ENCODE measurements at regions not wholly inside any gene's neighbourhood (a gene's known extent, or its start where the extent isn't known, plus 50 kb on each side); places are given as distances from the start of the nearest gene placed in this dataset.
A peak's percentile ranks its signal among the peaks of the same experiment; 100 is the strongest.

DNA sequence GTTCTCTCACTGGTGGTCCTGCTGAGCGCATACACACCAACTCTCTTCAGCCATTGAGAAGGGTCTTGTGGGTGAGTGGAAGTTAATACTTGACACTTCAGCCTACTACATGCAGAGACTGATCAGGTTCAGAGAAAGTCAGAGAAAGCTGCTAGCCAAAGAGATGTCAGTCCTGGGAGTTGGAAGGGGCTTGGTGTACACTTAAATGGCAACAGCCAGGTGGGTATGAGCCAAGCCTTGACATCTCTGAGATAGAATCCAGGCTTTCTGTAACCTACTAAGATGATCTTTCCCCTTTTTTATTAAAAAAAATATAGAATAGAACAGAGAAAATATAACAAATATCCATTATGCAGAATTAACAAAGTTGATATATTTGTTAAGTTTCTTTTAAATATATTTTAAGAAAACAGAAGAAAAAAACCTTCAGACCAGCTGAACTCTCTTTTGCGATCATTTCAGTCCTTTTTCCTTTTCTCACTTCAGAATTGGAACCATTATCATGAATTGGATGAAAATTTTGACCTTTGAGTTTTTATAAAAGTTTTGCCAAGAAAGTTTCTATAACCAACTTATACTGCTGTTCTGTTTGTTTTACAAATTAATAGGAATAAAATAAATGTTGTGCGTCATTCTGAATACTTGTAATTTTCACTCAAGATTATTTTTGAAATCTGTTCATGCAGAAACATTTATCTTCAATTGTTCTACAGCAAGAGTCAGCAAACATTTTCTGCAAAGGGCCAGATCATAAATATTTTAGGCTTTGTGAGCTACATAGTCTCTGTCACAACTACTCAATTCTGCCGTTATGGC lies 153.0 kb downstream of the RFC3 start:
- DNase-seq, result no peak
- Histone ChIP-seq H3K9me3 (replicated peaks) (0 out of 2 replicates have a peak, but pooled peaks cover 3% of the 10 kb centered on the region), H3K4me3 (no peak overlapping the region), H3K4me1 (no peaks in the 10 kb centered on the region), H3K27ac (no peak overlapping the region), H3K36me3 (no peaks in the 10 kb centered on the region), H3K27me3 (no peaks in the 10 kb centered on the region)

DNA sequence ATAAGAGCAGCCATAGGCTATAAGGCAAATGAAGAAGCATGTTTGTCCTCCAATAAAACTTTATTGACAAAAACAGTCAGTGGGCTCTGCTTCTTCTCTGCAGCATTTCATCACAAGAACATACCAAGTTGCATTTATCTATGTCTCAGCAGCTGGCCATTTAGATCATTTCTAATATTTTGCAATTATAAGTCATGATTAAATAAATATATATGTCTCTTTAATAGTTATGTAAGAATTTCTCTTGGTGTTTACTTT lies 153.5 kb downstream of the RFC3 start:
- Histone ChIP-seq H3K36me3 (no peaks in the 10 kb centered on the region), H3K4me1 (no peaks in the 10 kb centered on the region), H3K27me3 (no peaks in the 10 kb centered on the region), H3K4me3 (no peak overlapping the region), H3K27ac (no peak overlapping the region), H3K9me3 (replicated peaks) (0 out of 2 replicates have a peak, but pooled peaks cover 3% of the 10 kb centered on the region)
- DNase-seq, result no peak

- Histone ChIP-seq H3K27ac (no peak overlapping the region), H3K4me1 (no peaks in the 10 kb centered on the region), H3K36me3 (no peaks in the 10 kb centered on the region), H3K27me3 (no peaks in the 10 kb centered on the region), H3K9me3 (replicated peaks) (0 out of 2 replicates have a peak, but pooled peaks cover 3% of the 10 kb centered on the region), H3K4me3 (no peak overlapping the region)
- DNase-seq, result no peak
These were observed 155.2 kb downstream of the RFC3 start for GRCh38 chr13:33973194-33973593.

GRCh38 chr13:33976965-33977364 lies 159.0 kb downstream of the RFC3 start:
- no peak overlapping the region for H3K27ac ChIP-seq
- H3K4me3 ChIP-seq, result no peak overlapping the region
- H3K27me3 ChIP-seq, result no peaks in the 10 kb centered on the region
- DNase-seq, result no peak
- no peaks in the 10 kb centered on the region for H3K4me1 ChIP-seq
- no peaks in the 10 kb centered on the region for H3K36me3 ChIP-seq
- no peaks in the 10 kb centered on the region for H3K9me3 ChIP-seq (replicated peaks)

- no peaks in the 10 kb centered on the region; the same call in 1 of the 2 replicates for H3K36me3 ChIP-seq
- no peak for DNase-seq
These were observed 160.7 kb downstream of the RFC3 start for GRCh38 chr13:33978653-33979052.

GRCh38 chr13:33992881-33993336 lies 175.0 kb downstream of the RFC3 start:
- H3K27me3 ChIP-seq, result no peaks in the 10 kb centered on the region
- peak overlapping the region; percentile 59 for H3K27ac ChIP-seq
- peaks cover 4% of the 10 kb centered on the region for H3K9me3 ChIP-seq (replicated peaks)
- peaks cover 22% of the 10 kb centered on the region for H3K4me1 ChIP-seq
- no peak overlapping the region for H3K4me3 ChIP-seq
- H3K36me3 ChIP-seq, result no peaks in the 10 kb centered on the region
- peak in 1 of 2 experiments; percentile 40 for DNase-seq

More at GRCh38 chr13:33978653-33979052, 160.7 kb downstream of the RFC3 start:
- H3K4me1 ChIP-seq, result no peaks in the 10 kb centered on the region
- no peaks in the 10 kb centered on the region for H3K27me3 ChIP-seq
- no peak overlapping the region for H3K27ac ChIP-seq
- no peak overlapping the region for H3K4me3 ChIP-seq
- 0 out of 2 replicates have a peak, but pooled peaks cover 2% of the 10 kb centered on the region for H3K9me3 ChIP-seq (replicated peaks)

GRCh38 chr13:33994198-33994597 lies 176.2 kb downstream of the RFC3 start:
- Histone ChIP-seq H3K4me1 (peaks cover 22% of the 10 kb centered on the region), H3K27ac (no peak overlapping the region), H3K4me3 (no peak overlapping the region), H3K36me3 (no peaks in the 10 kb centered on the region), H3K27me3 (no peaks in the 10 kb centered on the region), H3K9me3 (replicated peaks) (peaks cover 4% of the 10 kb centered on the region)
- DNase-seq, result no peak

DNA sequence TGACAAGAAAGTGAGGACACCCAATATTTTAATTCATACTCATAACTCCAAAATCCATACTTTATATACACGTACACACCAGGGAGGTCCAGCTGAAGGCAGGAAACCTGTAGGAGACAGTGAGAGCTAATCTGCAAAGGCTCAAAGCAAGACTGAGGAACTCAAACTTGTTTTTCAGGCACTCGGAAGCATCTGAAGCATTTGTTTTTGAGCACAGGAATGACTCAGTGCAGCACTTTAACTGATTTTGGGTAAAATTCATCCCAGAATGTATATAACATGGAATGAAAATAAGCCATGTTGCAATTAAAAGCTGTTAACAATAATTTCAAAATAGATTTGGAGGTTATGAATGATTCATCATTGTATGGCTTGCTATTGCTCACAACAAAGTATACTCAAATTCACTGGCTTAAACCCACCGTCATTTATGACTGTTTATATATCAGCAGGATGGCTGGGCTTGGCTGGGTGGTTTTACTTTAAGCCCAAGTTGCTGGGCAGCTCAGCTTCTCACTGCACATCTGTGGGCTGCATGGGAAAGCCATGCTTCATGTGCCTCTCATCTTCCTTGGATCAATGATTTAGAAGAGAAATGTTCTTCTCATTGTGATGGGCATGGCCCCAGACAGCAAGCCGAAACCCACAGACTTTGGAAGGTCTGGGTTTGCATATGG lies 177.0 kb downstream of the RFC3 start:
- peaks cover 22% of the 10 kb centered on the region for H3K4me1 ChIP-seq
- no peak overlapping the region for H3K4me3 ChIP-seq
- no peaks in the 10 kb centered on the region for H3K27me3 ChIP-seq
- H3K9me3 ChIP-seq (replicated peaks), result peaks cover 2% of the 10 kb centered on the region
- DNase-seq, result no peak
- no peaks in the 10 kb centered on the region for H3K36me3 ChIP-seq
- no peak overlapping the region for H3K27ac ChIP-seq

DNA sequence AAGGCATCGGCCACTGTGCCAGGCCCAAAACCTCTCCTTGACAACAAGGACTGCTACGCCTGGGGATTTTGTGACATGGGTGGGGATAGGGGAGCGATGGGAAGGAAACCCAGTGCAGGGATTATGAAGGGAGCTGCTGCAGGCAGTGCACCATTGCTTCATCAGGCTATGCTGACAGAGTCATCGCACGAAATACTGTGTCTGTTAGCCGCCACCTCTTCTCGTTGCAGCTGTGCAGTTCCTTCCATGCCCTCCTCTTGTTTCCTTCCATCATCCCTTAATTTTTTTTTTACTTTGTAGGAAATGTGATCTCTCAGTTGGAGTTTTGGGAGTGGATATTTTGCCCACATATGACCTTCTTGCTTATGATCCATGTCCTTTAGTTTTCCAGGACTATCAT lies 178.7 kb downstream of the RFC3 start:
- Histone ChIP-seq H3K4me1 (peaks cover 22% of the 10 kb centered on the region), H3K9me3 (replicated peaks) (no peaks in the 10 kb centered on the region), H3K4me3 (no peak overlapping the region), H3K27me3 (no peaks in the 10 kb centered on the region), H3K36me3 (no peaks in the 10 kb centered on the region), H3K27ac (no peak overlapping the region)
- DNase-seq, result peak; percentile 32 to 59

DNA sequence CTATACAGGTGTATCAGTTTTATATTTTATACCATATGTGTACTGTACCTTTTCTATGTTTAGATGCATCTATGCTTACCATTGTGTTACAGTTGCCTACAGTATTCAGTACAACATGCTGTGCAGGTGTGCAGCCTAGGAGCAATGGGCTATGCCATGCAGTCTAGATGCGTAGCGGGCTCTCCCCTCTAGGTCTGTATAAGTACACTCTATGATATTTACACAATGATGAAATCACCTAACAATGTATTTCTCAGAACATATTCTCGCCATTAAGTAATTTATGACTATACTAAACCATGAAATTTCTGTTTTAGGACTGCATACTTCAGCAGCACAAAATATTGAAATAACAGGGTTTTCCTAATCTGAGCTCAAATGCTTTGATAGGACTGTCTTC lies 179.6 kb downstream of the RFC3 start:
- Histone ChIP-seq H3K27me3 (no peaks in the 10 kb centered on the region), H3K36me3 (no peaks in the 10 kb centered on the region)
- no peak for DNase-seq

GRCh38 chr13:33999811-34000605 lies 182.1 kb downstream of the RFC3 start:
- no peaks in the 10 kb centered on the region for H3K9me3 ChIP-seq (replicated peaks)
- H3K27ac ChIP-seq, result no peak overlapping the region
- no peaks in the 10 kb centered on the region for H3K36me3 ChIP-seq
- no peaks in the 10 kb centered on the region for H3K27me3 ChIP-seq
- H3K4me1 ChIP-seq, result peaks cover 4% of the 10 kb centered on the region
- DNase-seq, result no peak
- no peak overlapping the region for H3K4me3 ChIP-seq

More for the DNA sequence above, 179.6 kb downstream of the RFC3 start:
- peaks cover 14% of the 10 kb centered on the region for H3K4me1 ChIP-seq
- H3K4me3 ChIP-seq, result no peak overlapping the region
- no peak overlapping the region for H3K27ac ChIP-seq
- H3K9me3 ChIP-seq (replicated peaks), result no peaks in the 10 kb centered on the region

DNA sequence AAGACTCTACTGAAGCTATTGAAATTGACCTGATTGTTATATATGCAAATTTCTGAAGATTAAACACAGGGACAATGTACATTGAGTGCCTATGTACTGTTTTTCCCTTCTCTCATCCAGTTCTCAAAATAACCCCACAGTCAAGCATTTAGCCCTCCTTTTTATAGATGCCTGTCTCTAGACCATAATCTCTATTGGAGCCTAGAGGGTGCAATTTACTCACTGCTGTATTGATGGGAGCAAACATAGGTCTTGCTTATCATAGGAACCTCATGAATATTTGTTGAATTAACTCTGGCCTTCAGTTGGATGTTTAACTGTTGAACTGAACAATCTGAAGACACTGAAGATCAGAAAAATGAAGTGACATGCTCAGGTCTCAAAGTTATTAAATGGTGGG lies 183.0 kb downstream of the RFC3 start:
- Histone ChIP-seq H3K27ac (no peak overlapping the region), H3K36me3 (no peaks in the 10 kb centered on the region), H3K4me1 (peaks cover 4% of the 10 kb centered on the region), H3K4me3 (no peak overlapping the region), H3K9me3 (replicated peaks) (no peaks in the 10 kb centered on the region), H3K27me3 (no peaks in the 10 kb centered on the region)
- DNase-seq, result no peak

DNA sequence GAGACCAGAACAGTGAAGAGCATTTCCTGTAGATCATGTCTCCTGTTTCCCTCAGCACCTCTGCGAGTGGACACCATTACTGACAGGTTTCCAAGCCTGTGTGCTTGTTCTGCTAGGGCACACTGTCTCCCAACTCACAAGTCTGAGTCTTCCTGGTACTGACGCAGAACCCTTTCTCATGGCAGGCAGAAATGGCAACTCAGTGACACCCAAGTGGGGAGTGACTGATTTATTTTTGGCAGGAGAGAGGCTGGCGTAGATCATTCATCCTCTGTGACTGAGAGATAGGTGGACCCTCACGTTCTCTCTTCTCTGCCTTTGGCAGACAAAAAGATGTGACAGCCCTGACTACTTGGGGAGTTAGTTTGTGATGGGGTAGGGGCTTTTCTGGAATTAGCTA lies 183.4 kb downstream of the RFC3 start:
- no peaks in the 10 kb centered on the region for H3K36me3 ChIP-seq
- H3K27ac ChIP-seq, result no peak overlapping the region
- no peak for DNase-seq
- H3K4me3 ChIP-seq, result no peak overlapping the region
- peaks cover 4% of the 10 kb centered on the region for H3K4me1 ChIP-seq
- no peaks in the 10 kb centered on the region for H3K9me3 ChIP-seq (replicated peaks)
- no peaks in the 10 kb centered on the region for H3K27me3 ChIP-seq

DNA sequence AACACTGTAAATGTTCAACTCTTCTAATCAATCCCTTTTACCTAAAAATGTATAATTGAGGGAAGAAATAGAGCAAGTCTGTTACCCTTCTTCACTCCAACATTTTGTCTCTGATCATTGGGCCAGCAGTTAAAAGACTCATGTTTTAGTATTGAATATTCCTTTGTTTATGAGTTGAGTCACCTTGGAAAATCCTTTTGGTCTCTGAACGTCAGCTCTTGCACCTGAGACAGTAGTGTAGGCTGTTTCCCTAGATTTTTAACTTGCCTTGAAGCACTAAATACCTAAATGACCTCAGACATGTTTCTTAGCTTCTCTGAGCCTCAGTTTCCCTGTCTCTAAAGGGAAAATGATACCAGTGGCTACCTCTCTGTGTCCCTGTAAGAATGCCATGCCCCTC lies 184.2 kb downstream of the RFC3 start:
- Histone ChIP-seq H3K36me3 (no peaks in the 10 kb centered on the region), H3K4me3 (no peak overlapping the region), H3K27me3 (no peaks in the 10 kb centered on the region), H3K4me1 (peaks cover under 1% of the 10 kb centered on the region), H3K27ac (no peak overlapping the region), H3K9me3 (replicated peaks) (no peaks in the 10 kb centered on the region)
- DNase-seq, result no peak

DNA sequence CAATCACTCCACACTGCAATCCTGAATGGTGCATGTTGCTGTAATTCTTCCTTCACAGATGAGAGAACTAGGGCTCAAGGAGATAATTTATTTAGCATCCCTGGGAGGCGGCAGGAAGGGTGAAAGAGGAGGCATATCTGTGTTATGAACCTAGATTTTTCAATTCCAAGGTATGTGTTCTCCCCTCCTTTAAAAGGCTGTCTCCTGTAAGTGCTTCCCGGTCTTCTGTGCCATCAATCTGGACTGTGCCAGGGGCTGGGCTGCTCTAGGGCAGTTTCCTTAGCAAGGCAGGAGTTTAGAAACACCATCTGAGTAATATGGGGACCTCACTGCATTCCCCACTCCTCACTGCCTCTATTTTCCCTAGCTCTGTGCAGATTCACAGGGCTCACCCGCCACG lies 185.0 kb downstream of the RFC3 start:
- Histone ChIP-seq H3K4me1 (no peaks in the 10 kb centered on the region; the same call in 1 of the 2 replicates), H3K4me3 (no peak overlapping the region), H3K36me3 (no peaks in the 10 kb centered on the region), H3K27ac (no peak overlapping the region), H3K9me3 (replicated peaks) (no peaks in the 10 kb centered on the region), H3K27me3 (no peaks in the 10 kb centered on the region)
- no peak for DNase-seq

All from SJCRH30 (cell line).